DND-41 (cell line): ENCODE measurements at regions not wholly inside any gene's neighbourhood (a gene's known extent, or its start where the extent isn't known, plus 50 kb on each side); places are given as distances from the start of the nearest gene placed in this dataset.

Source experiments
- EZH2 ChIP-seq: IDR thresholded peaks from 3 replicates; pipeline ENCODE4 v1.6.1; 2012; ENCODE audit warnings: borderline replicate concordance, low read depth, mild to moderate bottlenecking, moderate library complexity, low read length, inconsistent platforms; ENCODE audit not compliant: severe bottlenecking
- TF ChIP-seq, protein P1 (sequence below): IDR thresholded peaks from 2 replicates; pipeline ENCODE4 v1.5.1; 2012; ENCODE audit warnings: borderline replicate concordance, low read length, moderate library complexity, mild to moderate bottlenecking; ENCODE audit not compliant: poor library complexity, severe bottlenecking; ENCODE audit errors: extremely low read depth

DNA sequence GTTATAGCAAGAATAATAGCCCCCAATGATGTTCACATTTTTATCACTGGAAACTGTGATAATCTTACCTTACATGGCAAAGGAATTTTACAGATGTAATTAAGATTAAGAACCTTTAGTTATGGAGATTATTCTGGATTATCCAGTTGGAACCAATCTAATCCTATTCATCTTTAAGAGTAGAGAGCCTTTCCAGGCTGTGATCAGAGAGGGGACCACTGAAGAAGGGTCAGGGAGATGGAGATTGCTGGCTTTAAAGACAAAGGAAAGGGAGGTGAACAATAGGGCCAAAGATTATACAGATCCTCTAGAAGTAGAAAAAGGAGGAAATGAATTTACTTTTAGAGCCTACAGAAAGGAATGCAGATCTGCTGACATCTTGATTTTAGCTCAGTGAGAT is 253.5 kb upstream of the GRIN3A start:
- TF ChIP-seq, protein P1, sequence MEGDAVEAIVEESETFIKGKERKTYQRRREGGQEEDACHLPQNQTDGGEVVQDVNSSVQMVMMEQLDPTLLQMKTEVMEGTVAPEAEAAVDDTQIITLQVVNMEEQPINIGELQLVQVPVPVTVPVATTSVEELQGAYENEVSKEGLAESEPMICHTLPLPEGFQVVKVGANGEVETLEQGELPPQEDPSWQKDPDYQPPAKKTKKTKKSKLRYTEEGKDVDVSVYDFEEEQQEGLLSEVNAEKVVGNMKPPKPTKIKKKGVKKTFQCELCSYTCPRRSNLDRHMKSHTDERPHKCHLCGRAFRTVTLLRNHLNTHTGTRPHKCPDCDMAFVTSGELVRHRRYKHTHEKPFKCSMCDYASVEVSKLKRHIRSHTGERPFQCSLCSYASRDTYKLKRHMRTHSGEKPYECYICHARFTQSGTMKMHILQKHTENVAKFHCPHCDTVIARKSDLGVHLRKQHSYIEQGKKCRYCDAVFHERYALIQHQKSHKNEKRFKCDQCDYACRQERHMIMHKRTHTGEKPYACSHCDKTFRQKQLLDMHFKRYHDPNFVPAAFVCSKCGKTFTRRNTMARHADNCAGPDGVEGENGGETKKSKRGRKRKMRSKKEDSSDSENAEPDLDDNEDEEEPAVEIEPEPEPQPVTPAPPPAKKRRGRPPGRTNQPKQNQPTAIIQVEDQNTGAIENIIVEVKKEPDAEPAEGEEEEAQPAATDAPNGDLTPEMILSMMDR = no peak
- no peak for TF ChIP-seq EZH2
